SU-DHL-6 (cell line): ENCODE measurements at regions not wholly inside any gene's neighbourhood (a gene's known extent, or its start where the extent isn't known, plus 50 kb on each side); places are given as distances from the start of the nearest gene placed in this dataset.

Experiments used
- H2AFZ ChIP-seq: fragments of 200-600 bp; sonication (generic); 2 replicates; pipeline ENCODE4 v1.6.1; 2014; ENCODE audit warnings: low read depth, mild to moderate bottlenecking, moderate library complexity, mixed read lengths, antibody characterized with exemption, low read length; ENCODE audit not compliant: severe bottlenecking
- H3F3A ChIP-seq: fragments of 200-600 bp; shearing (Covaris generic); 2 replicates; pipeline ENCODE4 v1.6.0; 2016; ENCODE audit warnings: antibody characterized with exemption, mild to moderate bottlenecking; ENCODE audit not compliant: insufficient read depth
- H3K27ac ChIP-seq: fragments of 200-600 bp; sonication (generic); 2 replicates; pipeline ENCODE4 v1.5.1; 2016; ENCODE audit warnings: low read depth, mild to moderate bottlenecking, low read length, moderate library complexity, mixed read lengths
- H3K27me3 ChIP-seq: fragments of 200-600 bp; sonication (generic), shearing (Covaris generic); 2 replicates; pipeline ENCODE4 v1.6.0; 2014; ENCODE audit warnings: mild to moderate bottlenecking, low read length
- H3K36me3 ChIP-seq: fragments of 200-600 bp; sonication (generic); 2 replicates; pipeline ENCODE4 v1.6.1; 2014; ENCODE audit warnings: mild to moderate bottlenecking, low read length, mixed read lengths
- H3K4me2 ChIP-seq: fragments of 300-600, 200-600 bp; shearing (Covaris generic), sonication (generic); 2 replicates; pipeline ENCODE4 v1.6.0; 2014; ENCODE audit warnings: low read length, low read depth, mild to moderate bottlenecking; ENCODE audit not compliant: poor library complexity, severe bottlenecking
- H3K4me3 ChIP-seq: fragments of 200-600 bp; sonication (generic); 2 replicates; pipeline ENCODE4 v1.5.1; 2014; ENCODE audit warnings: antibody characterized with exemption, low read length, mild to moderate bottlenecking, mixed read lengths; ENCODE audit not compliant: insufficient read depth, poor library complexity, severe bottlenecking
- H3K79me2 ChIP-seq: fragments of 200-600 bp; sonication (generic); 2 replicates; pipeline ENCODE4 v1.6.1; 2014; ENCODE audit warnings: mild to moderate bottlenecking, low read length, moderate library complexity; ENCODE audit not compliant: insufficient read depth
- H3K9ac ChIP-seq: fragments of 200-600 bp; sonication (generic); 2 replicates; pipeline ENCODE4 v1.7.0; 2014; ENCODE audit warnings: mild to moderate bottlenecking, low read length
- H3K9me2 ChIP-seq: fragments of 200-600 bp; sonication (generic); replicated peaks from 2 replicates; pipeline ENCODE4 v1.6.1; 2014; ENCODE audit warnings: low read length; ENCODE audit not compliant: insufficient read depth
- H3K9me3 ChIP-seq: fragments of 200-600 bp; sonication (generic); 2 replicates; pipeline ENCODE4 v1.6.1; 2014; ENCODE audit warnings: low read length, mixed read lengths; ENCODE audit not compliant: insufficient read depth
- H4K20me1 ChIP-seq: fragments of 200-600 bp; sonication (generic); 2 replicates; pipeline ENCODE4 v1.6.1; 2014; ENCODE audit warnings: low read depth, mild to moderate bottlenecking, antibody characterized with exemption, low read length, moderate library complexity, mixed read lengths
- EZH2phosphoT487 ChIP-seq: fragments of 200-600 bp; sonication (generic), shearing (Covaris generic); conservative IDR thresholded peaks from 2 replicates; pipeline ENCODE4 v1.6.1; 2018; ENCODE audit warnings: mild to moderate bottlenecking, antibody characterized with exemption, low read length, moderate library complexity, mixed read lengths
- TF ChIP-seq, protein P1 (sequence below): fragments of 200-600 bp; sonication (generic); IDR thresholded peaks from one replicate; pipeline ENCODE4 v1.5.1; 2017; ENCODE audit warnings: antibody characterized with exemption, mild to moderate bottlenecking, low read length, moderate library complexity; ENCODE audit not compliant: insufficient read depth, poor library complexity, severe bottlenecking

DNA sequence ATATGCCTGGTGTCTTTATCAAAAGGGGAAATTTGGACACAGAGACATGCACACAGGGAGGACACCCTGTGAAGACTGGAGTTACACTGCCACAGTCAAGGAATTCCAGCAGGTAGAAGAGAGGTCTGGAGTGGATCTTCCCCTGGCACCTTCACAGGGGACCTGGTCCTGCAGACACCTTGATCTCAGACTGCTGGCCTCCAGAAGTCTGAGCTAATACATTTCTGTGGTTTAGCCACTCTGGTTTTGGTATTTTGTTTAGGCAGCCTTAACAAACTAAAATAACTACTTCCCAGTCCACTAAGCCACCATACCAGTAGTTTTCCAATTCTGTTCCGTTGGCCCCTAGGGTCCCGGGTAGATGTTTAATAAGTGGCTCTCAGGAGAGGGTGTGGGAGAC, 164.7 kb downstream of the SETD4 start:
- H3K4me3 ChIP-seq: no peak overlapping the region
- H3F3A ChIP-seq: no peaks in the 10 kb centered on the region
- TF ChIP-seq, protein P1, sequence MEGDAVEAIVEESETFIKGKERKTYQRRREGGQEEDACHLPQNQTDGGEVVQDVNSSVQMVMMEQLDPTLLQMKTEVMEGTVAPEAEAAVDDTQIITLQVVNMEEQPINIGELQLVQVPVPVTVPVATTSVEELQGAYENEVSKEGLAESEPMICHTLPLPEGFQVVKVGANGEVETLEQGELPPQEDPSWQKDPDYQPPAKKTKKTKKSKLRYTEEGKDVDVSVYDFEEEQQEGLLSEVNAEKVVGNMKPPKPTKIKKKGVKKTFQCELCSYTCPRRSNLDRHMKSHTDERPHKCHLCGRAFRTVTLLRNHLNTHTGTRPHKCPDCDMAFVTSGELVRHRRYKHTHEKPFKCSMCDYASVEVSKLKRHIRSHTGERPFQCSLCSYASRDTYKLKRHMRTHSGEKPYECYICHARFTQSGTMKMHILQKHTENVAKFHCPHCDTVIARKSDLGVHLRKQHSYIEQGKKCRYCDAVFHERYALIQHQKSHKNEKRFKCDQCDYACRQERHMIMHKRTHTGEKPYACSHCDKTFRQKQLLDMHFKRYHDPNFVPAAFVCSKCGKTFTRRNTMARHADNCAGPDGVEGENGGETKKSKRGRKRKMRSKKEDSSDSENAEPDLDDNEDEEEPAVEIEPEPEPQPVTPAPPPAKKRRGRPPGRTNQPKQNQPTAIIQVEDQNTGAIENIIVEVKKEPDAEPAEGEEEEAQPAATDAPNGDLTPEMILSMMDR: no peak
- no peak for TF ChIP-seq EZH2phosphoT487
- no peaks in the 10 kb centered on the region for H3K27me3 ChIP-seq
- no peak overlapping the region for H3K4me2 ChIP-seq
- no peak overlapping the region for H2AFZ ChIP-seq
- H3K9me2 ChIP-seq: no peaks in the 10 kb centered on the region
- no peaks in the 10 kb centered on the region for H4K20me1 ChIP-seq
- no peaks in the 10 kb centered on the region for H3K36me3 ChIP-seq
- H3K79me2 ChIP-seq: no peaks in the 10 kb centered on the region
- H3K9me3 ChIP-seq: no peaks in the 10 kb centered on the region
- no peak overlapping the region for H3K27ac ChIP-seq
- H3K9ac ChIP-seq: no peak overlapping the region

DNA sequence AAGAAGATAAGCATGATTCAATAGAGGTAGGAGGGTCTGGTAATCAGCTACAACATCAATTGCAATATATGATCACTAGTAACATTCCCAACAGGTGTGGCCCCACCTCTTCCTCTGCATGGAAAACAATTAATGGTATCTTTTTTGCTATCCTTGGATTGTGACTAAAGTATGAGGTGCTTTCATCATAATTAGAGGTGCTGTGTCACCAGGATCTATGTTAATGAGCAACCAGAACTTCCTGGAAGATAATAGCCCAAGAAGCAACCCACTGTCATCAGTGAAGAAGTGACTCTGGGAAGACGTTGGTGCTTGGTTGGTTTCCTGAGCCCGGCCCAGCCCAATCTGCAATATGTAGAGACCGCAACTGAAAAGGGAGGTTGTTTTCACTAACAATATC, 167.2 kb downstream of the SETD4 start:
- Histone ChIP-seq H3K4me2 (no peak overlapping the region), H3K9me2 (no peaks in the 10 kb centered on the region), H3K27me3 (no peaks in the 10 kb centered on the region), H3K9me3 (no peaks in the 10 kb centered on the region), H3K36me3 (no peaks in the 10 kb centered on the region), H3F3A (no peaks in the 10 kb centered on the region), H4K20me1 (no peaks in the 10 kb centered on the region), H3K4me3 (no peak overlapping the region), H3K9ac (no peak overlapping the region), H3K79me2 (no peaks in the 10 kb centered on the region), H2AFZ (no peak overlapping the region), H3K27ac (no peak overlapping the region)
- TF ChIP-seq, protein P1: no peak
- no peak for TF ChIP-seq EZH2phosphoT487

DNA sequence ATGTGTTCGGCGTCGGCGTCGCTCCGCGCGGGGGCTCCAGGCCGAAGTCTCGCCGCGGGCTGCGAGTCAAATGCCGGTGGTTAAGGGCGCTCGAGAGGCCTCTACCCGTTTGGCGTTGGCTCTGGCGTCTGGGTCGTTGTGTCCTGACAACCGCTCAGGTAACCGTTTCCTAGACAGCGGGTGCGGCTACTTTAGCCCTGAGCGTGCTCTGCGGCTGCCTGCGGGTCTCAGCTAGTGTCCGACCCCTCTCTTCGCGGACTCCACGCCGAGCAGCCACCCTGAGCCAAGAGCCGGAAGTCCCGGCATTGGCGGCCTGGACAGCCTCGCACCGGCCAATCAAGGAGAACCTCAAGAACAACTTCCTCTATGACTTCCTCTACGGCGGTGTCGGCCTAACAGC, 173.4 kb downstream of the SETD4 start:
- no peak overlapping the region for H3K9ac ChIP-seq
- H3K27me3 ChIP-seq: no peaks in the 10 kb centered on the region
- H3K4me2 ChIP-seq: no peak overlapping the region
- no peaks in the 10 kb centered on the region for H4K20me1 ChIP-seq
- H3F3A ChIP-seq: no peaks in the 10 kb centered on the region
- H3K4me3 ChIP-seq: no peak overlapping the region
- no peaks in the 10 kb centered on the region for H3K9me3 ChIP-seq
- H3K27ac ChIP-seq: no peak overlapping the region
- H2AFZ ChIP-seq: no peak overlapping the region
- no peaks in the 10 kb centered on the region for H3K36me3 ChIP-seq
- no peak for TF ChIP-seq EZH2phosphoT487
- TF ChIP-seq, protein P1: no peak
- no peaks in the 10 kb centered on the region for H3K9me2 ChIP-seq
- H3K79me2 ChIP-seq: no peaks in the 10 kb centered on the region

DNA sequence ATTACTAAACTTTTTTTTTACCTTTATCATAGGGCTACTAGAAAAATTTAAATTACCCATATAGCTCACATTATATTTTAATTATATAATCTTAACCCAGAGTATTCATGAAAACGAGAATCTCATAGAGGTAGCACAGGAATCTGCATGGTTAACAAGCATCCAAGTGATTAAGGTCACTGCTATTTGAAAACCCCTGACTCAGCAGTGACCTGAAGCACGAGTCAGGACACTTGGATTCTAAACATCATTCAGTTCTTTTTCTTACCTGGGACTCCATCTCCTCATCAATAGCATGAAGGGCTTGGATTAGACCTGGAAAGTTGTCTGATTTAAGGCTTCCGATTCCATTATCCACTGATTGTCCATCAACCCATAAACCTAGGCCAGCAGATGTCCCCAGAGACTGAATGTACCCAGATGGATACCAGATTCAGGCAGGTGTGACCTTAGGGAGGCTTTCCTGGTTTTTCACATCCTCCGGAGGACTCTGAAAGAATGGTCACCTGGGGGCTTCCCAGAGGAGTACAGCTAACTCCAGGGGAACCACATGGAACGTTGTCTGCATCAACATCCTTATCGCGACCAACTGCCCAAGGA, 174.3 kb downstream of the SETD4 start:
- Histone ChIP-seq H3K4me3 (no peak overlapping the region), H3K36me3 (no peaks in the 10 kb centered on the region), H3K9ac (no peak overlapping the region), H3K4me2 (no peak overlapping the region), H3K9me2 (no peaks in the 10 kb centered on the region), H3K27me3 (no peaks in the 10 kb centered on the region), H3F3A (no peaks in the 10 kb centered on the region), H2AFZ (no peak overlapping the region), H4K20me1 (no peaks in the 10 kb centered on the region), H3K79me2 (no peaks in the 10 kb centered on the region), H3K27ac (no peak overlapping the region), H3K9me3 (no peaks in the 10 kb centered on the region)
- TF ChIP-seq EZH2phosphoT487: no peak
- TF ChIP-seq, protein P1: no peak
